Upper lobe of left lung (tissue), 4 donors: ENCODE measurements at regions not wholly inside any gene's neighbourhood (a gene's known extent, or its start where the extent isn't known, plus 50 kb on each side); places are given as distances from the start of the nearest gene placed in this dataset.

Experiments
- CTCF ChIP-seq, 6 experiments: fragments of 450-650 bp in 4 of 6; fragments of 200-600 bp in 2 of 6; sonication (generic) in 2 of 6; IDR thresholded peaks; one replicate each; pipeline ENCODE4 v1.5.1; 2016 to 2019; ENCODE audit warnings: antibody characterized with exemption in 6 of 6
- EP300 ChIP-seq, 4 donors: sonication (generic); formaldehyde crosslinking; IDR thresholded peaks; one replicate each; pipeline ENCODE4 v1.5.1; 2017; ENCODE audit warnings: antibody characterized with exemption in 4 of 4, control low read depth in 2 of 4
- POLR2A ChIP-seq, 4 donors: fragments of 450-650 bp; IDR thresholded peaks; one replicate each; pipeline ENCODE4 v1.5.1; 2016 to 2017; ENCODE audit warnings: antibody characterized with exemption in 4 of 4, mild to moderate bottlenecking in 2 of 4
- POLR2AphosphoS5 ChIP-seq, 2 donors: sonication (generic); formaldehyde crosslinking; IDR thresholded peaks; one replicate each; pipeline ENCODE4 v1.5.1; 2017; ENCODE audit warnings: antibody characterized with exemption in 2 of 2

- TF ChIP-seq POLR2AphosphoS5 (IDR thresholded peaks at IDR 0.05) = no peak
- TF ChIP-seq POLR2A (IDR thresholded peaks at IDR 0.05) = no peak
- no peak for TF ChIP-seq CTCF (IDR thresholded peaks at IDR 0.05)
- no peak for TF ChIP-seq EP300 (IDR thresholded peaks at IDR 0.05)
Measured at GRCh38 chr2:138116456-138116855, 152.2 kb downstream of the HNMT start.
